ENCODE measurements at regions not wholly inside any gene's neighbourhood (a gene's known extent, or its start where the extent isn't known, plus 50 kb on each side); places are given as distances from the start of the nearest gene placed in this dataset.

GRCh38 chr6:122307577-122307976, 91.9 kb upstream of the HSF2 start:
- TF ChIP-seq CTCF (IDR thresholded peaks at IDR 0.05) (no peak), ZFX (IDR thresholded peaks at IDR 0.05; ENCODE audit: borderline replicate concordance) (no peak)
- no peak overlapping the region for H3K27ac ChIP-seq

GRCh38 chr6:122308074-122308473, 91.4 kb upstream of the HSF2 start:
- no peak overlapping the region for H3K27ac ChIP-seq
- no peak for TF ChIP-seq CTCF (IDR thresholded peaks at IDR 0.05)

- no peak for TF ChIP-seq ZFX (IDR thresholded peaks at IDR 0.05; ENCODE audit: borderline replicate concordance)
- no peak for TF ChIP-seq CTCF (IDR thresholded peaks at IDR 0.05)
- H3K27ac ChIP-seq, result no peak overlapping the region
These were observed 83.6 kb upstream of the HSF2 start for GRCh38 chr6:122315842-122316241.

- no peak for TF ChIP-seq CTCF (IDR thresholded peaks at IDR 0.05)
- TF ChIP-seq ZFX (IDR thresholded peaks at IDR 0.05; ENCODE audit: borderline replicate concordance), result no peak
- no peak overlapping the region for H3K27ac ChIP-seq
These were observed 76.6 kb upstream of the HSF2 start for GRCh38 chr6:122322824-122323223.

- TF ChIP-seq CTCF (IDR thresholded peaks at IDR 0.05) (no peak), ZFX (IDR thresholded peaks at IDR 0.05; ENCODE audit: borderline replicate concordance) (no peak)
- H3K27ac ChIP-seq, result no peak overlapping the region
These were observed 76.1 kb upstream of the HSF2 start for GRCh38 chr6:122323361-122323760.

GRCh38 chr6:122330315-122330714, 69.1 kb upstream of the HSF2 start:
- TF ChIP-seq CTCF (IDR thresholded peaks at IDR 0.05) (no peak), ZFX (IDR thresholded peaks at IDR 0.05; ENCODE audit: borderline replicate concordance) (no peak)

GRCh38 chr6:122337645-122338044, 61.8 kb upstream of the HSF2 start:
- no peak overlapping the region for H3K27ac ChIP-seq
- TF ChIP-seq CTCF (IDR thresholded peaks at IDR 0.05) (no peak), ZFX (IDR thresholded peaks at IDR 0.05; ENCODE audit: borderline replicate concordance) (no peak)

More at GRCh38 chr6:122330315-122330714, 69.1 kb upstream of the HSF2 start:
- no peak overlapping the region for H3K27ac ChIP-seq
